Lower leg skin (tissue), 4 donors: ENCODE measurements at regions not wholly inside any gene's neighbourhood (a gene's known extent, or its start where the extent isn't known, plus 50 kb on each side); places are given as distances from the start of the nearest gene placed in this dataset.
"Not testable (repeated sequence)": the region's sequence is repeated elsewhere in the genome, so short reads cannot be mapped to it uniquely, and the experiment has no call there.

ENCODE experiments used
- DNase-seq, 2 donors: peaks; one replicate each; pipeline ENCODE4 v3.0.0-alpha.2; 2019; ENCODE audit warnings: low spot score in 2 of 2
- H3K4me3 ChIP-seq: fragments of 200-600 bp; sonication (generic); 2 replicates; pipeline ENCODE4 v1.5.1; 2017; ENCODE audit warnings: mild to moderate bottlenecking, low read depth; ENCODE audit not compliant: poor library complexity, severe bottlenecking
- CTCF ChIP-seq, 3 donors: fragments of 450-650 bp; IDR thresholded peaks; one replicate each; pipeline ENCODE4 v1.5.1; 2016; ENCODE audit warnings: antibody characterized with exemption in 3 of 3, mild to moderate bottlenecking in 3 of 3, moderate library complexity in 2 of 3
- POLR2A ChIP-seq, 2 donors: fragments of 450-650 bp; IDR thresholded peaks; one replicate each; pipeline ENCODE4 v1.6.1; 2016 to 2017; ENCODE audit warnings: antibody characterized with exemption in 2 of 2, mild to moderate bottlenecking in 1 of 2, moderate library complexity in 1 of 2
- WGBS, 2 donors: methylation state at CpG; one replicate each; pipeline ENCODE4 v1.1.5; 2018; 5-methylcytosine and 5-hydroxymethylcytosine counted together
- intact Hi-C: fragments of 100-400 bp; cut with DNase I; formaldehyde crosslinking; loops from one replicate; pipeline ENCODE4 v1.15.0; 2023; ENCODE audit warnings: low total_unique reads

- intact Hi-C loops = no loop called here
- DNase-seq = no peak
- no peak for TF ChIP-seq POLR2A (IDR thresholded peaks at IDR 0.05)
- H3K4me3 ChIP-seq = no peak overlapping the region
- WGBS, 2 donors = 72% methylated on average over 2 of the region's 2 CpGs
Measured at GRCh38 chr7:91379236-91379635, 115.0 kb downstream of the FZD1 start.

GRCh38 chr7:91379991-91380390, 115.8 kb downstream of the FZD1 start:
- TF ChIP-seq CTCF (IDR thresholded peaks at IDR 0.05) = no peak
- TF ChIP-seq POLR2A (IDR thresholded peaks at IDR 0.05) = no peak
- no peak overlapping the region for H3K4me3 ChIP-seq
- DNase-seq = no peak
- intact Hi-C loops = no loop called here
- WGBS, 2 donors = 56 to 62% methylated on average over 2 of the region's 2 CpGs

- DNase-seq = no peak
- intact Hi-C loops = no loop called here
- TF ChIP-seq POLR2A (IDR thresholded peaks at IDR 0.05) = no peak
- no peak for TF ChIP-seq CTCF (IDR thresholded peaks at IDR 0.05)
- WGBS, 2 donors = 67 to 77% methylated on average over 7 of the region's 7 CpGs
- H3K4me3 ChIP-seq = no peak overlapping the region
Measured at GRCh38 chr7:91383053-91383904, 119.0 kb downstream of the FZD1 start.

- no peak overlapping the region for H3K4me3 ChIP-seq
- TF ChIP-seq CTCF (IDR thresholded peaks at IDR 0.05) = no peak
- no peak for TF ChIP-seq POLR2A (IDR thresholded peaks at IDR 0.05)
- no peak for DNase-seq
- intact Hi-C loops = no loop called here
Measured at GRCh38 chr7:91383905-91384274, 119.7 kb downstream of the FZD1 start.

- DNase-seq, intact Hi-C loops, H3K4me3 ChIP-seq: not testable (repeated sequence)
- 91 to 100% methylated on average over 6 to 7 of the region's 7 CpGs for WGBS, 2 donors
Measured at GRCh38 chr7:91394757-91395156, 130.5 kb downstream of the FZD1 start.

GRCh38 chr7:91395313-91395712, 131.1 kb downstream of the FZD1 start:
- WGBS, 2 donors = 95 to 96% methylated on average over 10 of the region's 10 CpGs
- intact Hi-C loops = not testable (repeated sequence)

GRCh38 chr7:91397096-91397495, 132.9 kb downstream of the FZD1 start:
- no peak overlapping the region for H3K4me3 ChIP-seq
- no peak for DNase-seq
- intact Hi-C loops = no loop called here
- TF ChIP-seq CTCF (IDR thresholded peaks at IDR 0.05) = no peak
- TF ChIP-seq POLR2A (IDR thresholded peaks at IDR 0.05) = no peak
- WGBS, 2 donors = 83 to 94% methylated on average over 2 of the region's 2 CpGs

More at GRCh38 chr7:91395313-91395712, 131.1 kb downstream of the FZD1 start:
- H3K4me3 ChIP-seq, DNase-seq: not testable (repeated sequence)
